Testis (tissue), 2 donors: ENCODE measurements at regions not wholly inside any gene's neighbourhood (a gene's known extent, or its start where the extent isn't known, plus 50 kb on each side); places are given as distances from the start of the nearest gene placed in this dataset.

ENCODE experiments used
- POLR2A ChIP-seq: fragments of 450-650 bp; IDR thresholded peaks from one replicate; pipeline ENCODE4 v1.6.1; 2017; ENCODE audit warnings: antibody characterized with exemption, mild to moderate bottlenecking, moderate library complexity
- TF ChIP-seq, protein P1 (sequence below), 3 experiments: fragments of 450-650 bp in 2 of 3; fragments of 200-600 bp in 1 of 3; sonication (generic) in 1 of 3; IDR thresholded peaks; one replicate each; pipeline ENCODE4 v1.5.1; 2016 to 2019; ENCODE audit warnings: antibody characterized with exemption in 3 of 3, mild to moderate bottlenecking in 2 of 3, moderate library complexity in 1 of 3

DNA sequence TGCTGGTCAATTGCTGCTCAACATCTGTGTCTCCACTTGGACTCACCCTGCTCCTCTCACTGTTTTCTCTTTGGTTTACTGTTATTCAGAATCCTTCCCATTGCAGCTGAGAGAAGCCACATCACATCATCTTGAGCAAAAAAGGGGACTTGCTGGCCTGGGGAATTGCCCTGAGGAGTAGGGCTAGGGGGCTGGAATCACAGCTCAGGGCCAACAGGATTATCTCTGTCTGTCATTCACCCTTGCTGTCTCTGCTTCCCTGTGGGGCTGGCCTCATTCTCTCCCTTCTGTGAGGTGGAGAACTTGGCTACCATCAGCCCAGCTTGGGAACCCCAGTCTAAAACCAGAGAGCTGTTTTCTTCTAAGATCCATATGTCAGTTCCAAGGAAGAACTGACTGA lies 140.7 kb upstream of the WNT4 start:
- TF ChIP-seq, protein P1, sequence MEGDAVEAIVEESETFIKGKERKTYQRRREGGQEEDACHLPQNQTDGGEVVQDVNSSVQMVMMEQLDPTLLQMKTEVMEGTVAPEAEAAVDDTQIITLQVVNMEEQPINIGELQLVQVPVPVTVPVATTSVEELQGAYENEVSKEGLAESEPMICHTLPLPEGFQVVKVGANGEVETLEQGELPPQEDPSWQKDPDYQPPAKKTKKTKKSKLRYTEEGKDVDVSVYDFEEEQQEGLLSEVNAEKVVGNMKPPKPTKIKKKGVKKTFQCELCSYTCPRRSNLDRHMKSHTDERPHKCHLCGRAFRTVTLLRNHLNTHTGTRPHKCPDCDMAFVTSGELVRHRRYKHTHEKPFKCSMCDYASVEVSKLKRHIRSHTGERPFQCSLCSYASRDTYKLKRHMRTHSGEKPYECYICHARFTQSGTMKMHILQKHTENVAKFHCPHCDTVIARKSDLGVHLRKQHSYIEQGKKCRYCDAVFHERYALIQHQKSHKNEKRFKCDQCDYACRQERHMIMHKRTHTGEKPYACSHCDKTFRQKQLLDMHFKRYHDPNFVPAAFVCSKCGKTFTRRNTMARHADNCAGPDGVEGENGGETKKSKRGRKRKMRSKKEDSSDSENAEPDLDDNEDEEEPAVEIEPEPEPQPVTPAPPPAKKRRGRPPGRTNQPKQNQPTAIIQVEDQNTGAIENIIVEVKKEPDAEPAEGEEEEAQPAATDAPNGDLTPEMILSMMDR (IDR thresholded peaks at IDR 0.05) = no peak
- no peak for TF ChIP-seq POLR2A
